Panc1 (cell line): ENCODE measurements at regions not wholly inside any gene's neighbourhood (a gene's known extent, or its start where the extent isn't known, plus 50 kb on each side); places are given as distances from the start of the nearest gene placed in this dataset.

Source experiments
- POLR2AphosphoS5 ChIP-seq: IDR thresholded peaks from 2 replicates; pipeline ENCODE4 v1.6.1; 2012; ENCODE audit warnings: mild to moderate bottlenecking, low read depth, low read length, moderate library complexity
- TF ChIP-seq, protein P1 (sequence below): fragments of 450-650 bp; IDR thresholded peaks from 2 replicates; pipeline ENCODE4 v1.5.1; 2017; ENCODE audit warnings: mild to moderate bottlenecking

DNA sequence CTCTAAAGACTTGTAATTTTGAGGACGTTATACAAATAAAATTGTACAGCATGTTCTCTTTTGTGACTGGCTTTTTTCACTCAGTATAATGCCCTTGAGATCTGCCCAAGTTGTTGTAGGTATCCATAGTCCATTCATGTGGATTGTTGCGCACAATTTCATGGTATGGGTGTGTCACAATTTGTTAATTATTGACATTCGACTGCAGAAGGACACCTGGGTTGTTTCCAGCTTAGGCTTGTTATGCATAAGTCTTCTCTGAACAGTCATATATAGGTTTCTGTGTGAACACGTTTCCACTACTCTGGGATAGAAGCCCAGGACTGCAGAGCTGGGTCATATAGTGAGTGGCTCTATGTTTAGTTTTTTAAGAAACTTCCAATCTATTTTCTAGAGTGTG is 800.8 kb upstream of the SALL3 start:
- TF ChIP-seq POLR2AphosphoS5 = no peak
- TF ChIP-seq, protein P1, sequence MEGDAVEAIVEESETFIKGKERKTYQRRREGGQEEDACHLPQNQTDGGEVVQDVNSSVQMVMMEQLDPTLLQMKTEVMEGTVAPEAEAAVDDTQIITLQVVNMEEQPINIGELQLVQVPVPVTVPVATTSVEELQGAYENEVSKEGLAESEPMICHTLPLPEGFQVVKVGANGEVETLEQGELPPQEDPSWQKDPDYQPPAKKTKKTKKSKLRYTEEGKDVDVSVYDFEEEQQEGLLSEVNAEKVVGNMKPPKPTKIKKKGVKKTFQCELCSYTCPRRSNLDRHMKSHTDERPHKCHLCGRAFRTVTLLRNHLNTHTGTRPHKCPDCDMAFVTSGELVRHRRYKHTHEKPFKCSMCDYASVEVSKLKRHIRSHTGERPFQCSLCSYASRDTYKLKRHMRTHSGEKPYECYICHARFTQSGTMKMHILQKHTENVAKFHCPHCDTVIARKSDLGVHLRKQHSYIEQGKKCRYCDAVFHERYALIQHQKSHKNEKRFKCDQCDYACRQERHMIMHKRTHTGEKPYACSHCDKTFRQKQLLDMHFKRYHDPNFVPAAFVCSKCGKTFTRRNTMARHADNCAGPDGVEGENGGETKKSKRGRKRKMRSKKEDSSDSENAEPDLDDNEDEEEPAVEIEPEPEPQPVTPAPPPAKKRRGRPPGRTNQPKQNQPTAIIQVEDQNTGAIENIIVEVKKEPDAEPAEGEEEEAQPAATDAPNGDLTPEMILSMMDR = no peak
